ENCODE measurements at regions not wholly inside any gene's neighbourhood (a gene's known extent, or its start where the extent isn't known, plus 50 kb on each side); places are given as distances from the start of the nearest gene placed in this dataset.

DNA sequence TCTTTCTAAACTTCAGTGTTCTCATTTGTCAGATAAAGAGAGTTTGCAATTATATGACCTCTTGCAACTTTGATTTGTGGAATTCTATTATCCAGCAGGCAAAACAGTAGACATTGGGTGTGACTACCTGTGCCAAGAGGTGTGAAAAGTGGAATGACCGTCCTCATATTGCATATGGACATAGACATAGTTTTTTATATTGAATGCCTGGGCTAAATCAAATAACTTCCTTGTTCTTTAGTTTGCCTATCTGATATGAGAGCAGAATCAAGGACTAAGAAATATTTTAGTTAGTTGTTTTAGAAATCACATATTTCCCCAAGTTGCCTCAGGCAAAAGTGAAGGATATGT, 117.7 kb upstream of the KLF8 start:
- TF ChIP-seq, protein P1, sequence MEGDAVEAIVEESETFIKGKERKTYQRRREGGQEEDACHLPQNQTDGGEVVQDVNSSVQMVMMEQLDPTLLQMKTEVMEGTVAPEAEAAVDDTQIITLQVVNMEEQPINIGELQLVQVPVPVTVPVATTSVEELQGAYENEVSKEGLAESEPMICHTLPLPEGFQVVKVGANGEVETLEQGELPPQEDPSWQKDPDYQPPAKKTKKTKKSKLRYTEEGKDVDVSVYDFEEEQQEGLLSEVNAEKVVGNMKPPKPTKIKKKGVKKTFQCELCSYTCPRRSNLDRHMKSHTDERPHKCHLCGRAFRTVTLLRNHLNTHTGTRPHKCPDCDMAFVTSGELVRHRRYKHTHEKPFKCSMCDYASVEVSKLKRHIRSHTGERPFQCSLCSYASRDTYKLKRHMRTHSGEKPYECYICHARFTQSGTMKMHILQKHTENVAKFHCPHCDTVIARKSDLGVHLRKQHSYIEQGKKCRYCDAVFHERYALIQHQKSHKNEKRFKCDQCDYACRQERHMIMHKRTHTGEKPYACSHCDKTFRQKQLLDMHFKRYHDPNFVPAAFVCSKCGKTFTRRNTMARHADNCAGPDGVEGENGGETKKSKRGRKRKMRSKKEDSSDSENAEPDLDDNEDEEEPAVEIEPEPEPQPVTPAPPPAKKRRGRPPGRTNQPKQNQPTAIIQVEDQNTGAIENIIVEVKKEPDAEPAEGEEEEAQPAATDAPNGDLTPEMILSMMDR (IDR thresholded peaks at IDR 0.05): no peak
- no peak for TF ChIP-seq POLR2A (IDR thresholded peaks at IDR 0.05)

All from lower leg skin (tissue), 3 donors.